CD4-positive, alpha-beta T cell (primary cell): ENCODE measurements at regions not wholly inside any gene's neighbourhood (a gene's known extent, or its start where the extent isn't known, plus 50 kb on each side); places are given as distances from the start of the nearest gene placed in this dataset.

ENCODE experiments used
- ATAC-seq: fragments of 200-7000 bp; cut with Tn5 transposase; one replicate; pipeline ENCODE4 v1.10.0; 2022; ENCODE audit warnings: mild to moderate bottlenecking; ENCODE audit not compliant: poor library complexity
- CTCF ChIA-PET: fragments of 350-600 bp; sonication (Branson Sonifier 250); formaldehyde crosslinking; loops from one replicate; lab custom pipeline; 2021; ENCODE audit warnings: antibody characterized with exemption, inconsistent platforms; lab: Charles Lee
- POLR2A ChIA-PET: fragments of 350-600 bp; sonication (Branson Sonifier 250); formaldehyde crosslinking; loops from one replicate; lab custom pipeline; 2021; ENCODE audit warnings: antibody characterized with exemption, inconsistent platforms; lab: Charles Lee
- DNase-seq, 14 experiments: peaks; one replicate each; pipeline ENCODE4 v3.0.0-alpha.2; 2013 to 2020; ENCODE audit warnings: mixed read lengths in 2 of 14
- H3K27ac ChIP-seq, 2 donors: one replicate each; pipeline versions ENCODE4 v1.5.1 to v1.7.0; 2013; ENCODE audit warnings: low read length in 2 of 2, low read depth in 1 of 2, mild to moderate bottlenecking in 1 of 2
- H3K27me3 ChIP-seq, 2 experiments: 1 replicate in 1 of 2; 2 replicates in 1 of 2; pipeline versions ENCODE4 v1.6.1 to v1.7.0; 2013; ENCODE audit warnings: low read length in 2 of 2, control low read depth in 1 of 2, mild to moderate bottlenecking in 1 of 2, moderate library complexity in 1 of 2; ENCODE audit not compliant: insufficient read depth in 2 of 2, control insufficient read depth in 1 of 2
- H3K36me3 ChIP-seq: one replicate; pipeline ENCODE4 v1.6.1; 2013; ENCODE audit warnings: low read length, control low read depth; ENCODE audit not compliant: insufficient read depth
- H3K4me1 ChIP-seq: one replicate; pipeline ENCODE4 v1.6.1; 2013; ENCODE audit warnings: low read length, control low read depth; ENCODE audit not compliant: insufficient read depth
- H3K4me3 ChIP-seq: one replicate; pipeline ENCODE4 v1.5.1; 2013; ENCODE audit warnings: mild to moderate bottlenecking, low read length, moderate library complexity
- H3K9me3 ChIP-seq, 2 experiments: 1 replicate in 1 of 2; 2 replicates in 1 of 2; pipeline versions ENCODE4 v1.6.1 to v1.7.0; 2013; ENCODE audit warnings: low read length in 2 of 2, mild to moderate bottlenecking in 2 of 2, control low read depth in 1 of 2, moderate library complexity in 1 of 2; ENCODE audit not compliant: control insufficient read depth in 1 of 2, insufficient read depth in 1 of 2
- H3K27ac Mint-ChIP-seq: one replicate; pipeline ENCODE4 v1.8.0; 2020; ENCODE audit warnings: mixed read lengths
- H3K27me3 Mint-ChIP-seq: one replicate; pipeline ENCODE4 v1.8.0; 2021; ENCODE audit warnings: mixed read lengths
- H3K36me3 Mint-ChIP-seq: one replicate; pipeline ENCODE4 v1.8.0; 2021; ENCODE audit warnings: low read depth, mixed read lengths
- H3K4me1 Mint-ChIP-seq: one replicate; pipeline ENCODE4 v1.8.0; 2021; ENCODE audit warnings: low read depth, mixed read lengths
- H3K4me3 Mint-ChIP-seq: one replicate; pipeline ENCODE4 v1.8.0; 2020; ENCODE audit warnings: mild to moderate bottlenecking, mixed read lengths
- H3K9me3 Mint-ChIP-seq: one replicate; pipeline ENCODE4 v1.8.0; 2020; ENCODE audit warnings: mixed read lengths
- intact Hi-C, 2 experiments: fragments of 100-400 bp; cut with DNase I in 1 of 2; cut with micrococcal nuclease in 1 of 2; formaldehyde crosslinking; loops; one replicate each; pipeline versions ENCODE4 v1.15.1 to v1.9.0; 2023 to 2025; cut with DNase I, micrococcal nuclease
- TF ChIP-seq, protein P1 (sequence below): fragments of 200-600 bp; IDR thresholded peaks from one replicate; pipeline ENCODE4 v1.8.0; 2022; ENCODE audit warnings: antibody characterized with exemption, mild to moderate bottlenecking

GRCh38 chr1:42004322-42004721, 85.6 kb upstream of the HIVEP3 start:
- DNase-seq (no peak), ATAC-seq (no peak)
- TF ChIP-seq, protein P1, sequence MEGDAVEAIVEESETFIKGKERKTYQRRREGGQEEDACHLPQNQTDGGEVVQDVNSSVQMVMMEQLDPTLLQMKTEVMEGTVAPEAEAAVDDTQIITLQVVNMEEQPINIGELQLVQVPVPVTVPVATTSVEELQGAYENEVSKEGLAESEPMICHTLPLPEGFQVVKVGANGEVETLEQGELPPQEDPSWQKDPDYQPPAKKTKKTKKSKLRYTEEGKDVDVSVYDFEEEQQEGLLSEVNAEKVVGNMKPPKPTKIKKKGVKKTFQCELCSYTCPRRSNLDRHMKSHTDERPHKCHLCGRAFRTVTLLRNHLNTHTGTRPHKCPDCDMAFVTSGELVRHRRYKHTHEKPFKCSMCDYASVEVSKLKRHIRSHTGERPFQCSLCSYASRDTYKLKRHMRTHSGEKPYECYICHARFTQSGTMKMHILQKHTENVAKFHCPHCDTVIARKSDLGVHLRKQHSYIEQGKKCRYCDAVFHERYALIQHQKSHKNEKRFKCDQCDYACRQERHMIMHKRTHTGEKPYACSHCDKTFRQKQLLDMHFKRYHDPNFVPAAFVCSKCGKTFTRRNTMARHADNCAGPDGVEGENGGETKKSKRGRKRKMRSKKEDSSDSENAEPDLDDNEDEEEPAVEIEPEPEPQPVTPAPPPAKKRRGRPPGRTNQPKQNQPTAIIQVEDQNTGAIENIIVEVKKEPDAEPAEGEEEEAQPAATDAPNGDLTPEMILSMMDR = no peak
- Histone ChIP-seq H3K27ac (no peak overlapping the region), H3K4me1 (no peaks in the 10 kb centered on the region), H3K27me3 (no peaks in the 10 kb centered on the region), H3K36me3 (no peaks in the 10 kb centered on the region), H3K4me3 (no peak overlapping the region), H3K9me3 (no peaks in the 10 kb centered on the region)
- ChIA-PET CTCF (no interaction called here), POLR2A (no interaction called here)
- H3K27ac Mint-ChIP-seq = no peak overlapping the region
- intact Hi-C loops = no loop called here
- H3K4me1 Mint-ChIP-seq = peaks cover 11% of the 10 kb centered on the region
- no peaks in the 10 kb centered on the region for H3K36me3 Mint-ChIP-seq
- no peaks in the 10 kb centered on the region for H3K9me3 Mint-ChIP-seq
- H3K27me3 Mint-ChIP-seq = no peaks in the 10 kb centered on the region
- no peak overlapping the region for H3K4me3 Mint-ChIP-seq

DNA sequence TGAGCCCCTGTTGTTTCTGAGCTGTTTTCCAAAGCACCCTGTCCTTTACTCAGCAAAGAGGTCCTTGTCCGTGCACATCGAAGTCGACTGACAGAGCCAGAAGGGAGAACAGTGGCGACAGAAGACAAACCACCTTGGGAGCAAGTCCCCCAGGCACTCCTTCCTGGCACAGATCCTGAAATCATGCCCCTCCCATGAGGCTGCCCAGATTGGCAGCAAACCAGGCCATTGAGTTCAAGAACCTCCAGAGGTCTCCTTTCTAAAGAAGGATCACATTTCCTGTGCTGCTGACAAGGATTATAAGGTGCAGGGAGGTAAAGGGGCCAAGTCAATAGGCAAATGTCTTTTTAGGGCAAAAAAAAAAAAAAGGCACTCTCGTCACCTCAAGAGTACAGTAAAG, 84.7 kb upstream of the HIVEP3 start:
- Histone ChIP-seq H3K4me1 (no peaks in the 10 kb centered on the region), H3K4me3 (no peak overlapping the region), H3K9me3 (no peaks in the 10 kb centered on the region), H3K27ac (no peak overlapping the region), H3K27me3 (no peaks in the 10 kb centered on the region), H3K36me3 (no peaks in the 10 kb centered on the region)
- ChIA-PET POLR2A (no interaction called here), CTCF (no interaction called here)
- Mint-ChIP-seq H3K27ac (no peak overlapping the region), H3K4me3 (no peak overlapping the region), H3K9me3 (no peaks in the 10 kb centered on the region), H3K27me3 (no peaks in the 10 kb centered on the region), H3K36me3 (no peaks in the 10 kb centered on the region), H3K4me1 (peaks cover 3% of the 10 kb centered on the region)
- no peak for DNase-seq
- TF ChIP-seq, protein P1 = no peak
- intact Hi-C loops = no loop called here
- no peak for ATAC-seq

- POLR2A ChIA-PET = no interaction called here
- CTCF ChIA-PET = no interaction called here
- H3K27ac ChIP-seq = no peak overlapping the region
- ATAC-seq = no peak
- Mint-ChIP-seq H3K9me3 (no peaks in the 10 kb centered on the region), H3K4me1 (no peaks in the 10 kb centered on the region), H3K4me3 (no peak overlapping the region), H3K36me3 (no peaks in the 10 kb centered on the region), H3K27me3 (no peaks in the 10 kb centered on the region), H3K27ac (no peak overlapping the region)
- peaks cover under 1% of the 10 kb centered on the region for H3K4me1 ChIP-seq
- no peak overlapping the region for H3K4me3 ChIP-seq
- H3K9me3 ChIP-seq = no peaks in the 10 kb centered on the region
- TF ChIP-seq, protein P1 = no peak
- intact Hi-C loops = no loop called here
- H3K27me3 ChIP-seq = no peaks in the 10 kb centered on the region
- DNase-seq = no peak
- no peaks in the 10 kb centered on the region for H3K36me3 ChIP-seq
Observed at GRCh38 chr1:42002220-42002619, 83.5 kb upstream of the HIVEP3 start.
